PC-9 (cell line): ENCODE measurements at regions not wholly inside any gene's neighbourhood (a gene's known extent, or its start where the extent isn't known, plus 50 kb on each side); places are given as distances from the start of the nearest gene placed in this dataset.

ENCODE experiments used
- CTCF ChIP-seq: fragments of 200-600 bp; sonication (generic); conservative IDR thresholded peaks from 2 replicates; pipeline ENCODE4 v1.6.1; 2017; ENCODE audit warnings: mixed run types, antibody characterized with exemption, mild to moderate bottlenecking, moderate library complexity
- EZH2 ChIP-seq: fragments of 200-600 bp; sonication (generic); IDR thresholded peaks from 2 replicates; pipeline ENCODE4 v1.8.0; 2017; ENCODE audit warnings: antibody characterized with exemption, low read depth

- TF ChIP-seq CTCF (no peak), EZH2 (no peak)
Observed at GRCh38 chr11:41836431-41836830, 377.0 kb upstream of the LRRC4C start.
